ENCODE measurements at regions not wholly inside any gene's neighbourhood (a gene's known extent, or its start where the extent isn't known, plus 50 kb on each side); places are given as distances from the start of the nearest gene placed in this dataset.

DNA sequence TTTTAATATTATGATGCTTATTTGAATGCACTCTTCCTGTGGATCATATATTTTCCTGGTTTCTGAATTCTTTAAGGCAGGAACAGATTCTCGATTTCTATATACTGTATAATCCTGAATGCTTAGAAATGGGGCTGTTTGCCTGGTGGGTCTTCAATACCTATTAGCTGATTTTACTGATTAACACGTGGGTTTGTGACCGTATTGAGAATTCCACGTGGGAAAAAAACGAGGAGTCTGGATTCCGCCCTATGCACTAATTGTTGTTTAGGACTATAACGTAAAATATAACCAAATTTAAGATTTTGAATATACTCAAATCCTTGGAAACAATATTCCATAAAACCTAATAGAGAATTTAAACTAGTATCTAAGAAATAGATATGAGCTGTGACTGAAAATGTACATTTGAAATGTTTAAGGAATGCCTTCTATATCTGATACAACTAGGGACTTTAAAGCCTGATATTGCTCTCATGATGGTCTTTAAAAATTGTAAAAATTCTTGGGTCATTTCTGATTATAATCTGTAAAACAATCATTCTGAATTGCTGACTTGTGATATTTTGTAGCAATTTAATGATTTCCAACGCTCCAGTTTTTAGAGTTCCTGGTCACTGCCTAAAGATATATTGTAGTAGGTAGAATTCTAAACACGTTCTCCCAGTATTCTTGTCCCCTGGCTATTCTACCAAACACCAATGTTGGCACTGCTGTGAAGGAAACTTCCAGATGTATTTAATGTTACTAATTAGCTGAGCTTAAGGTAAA, 93.6 kb upstream of the NOX3 start:
- TF ChIP-seq, protein P1, sequence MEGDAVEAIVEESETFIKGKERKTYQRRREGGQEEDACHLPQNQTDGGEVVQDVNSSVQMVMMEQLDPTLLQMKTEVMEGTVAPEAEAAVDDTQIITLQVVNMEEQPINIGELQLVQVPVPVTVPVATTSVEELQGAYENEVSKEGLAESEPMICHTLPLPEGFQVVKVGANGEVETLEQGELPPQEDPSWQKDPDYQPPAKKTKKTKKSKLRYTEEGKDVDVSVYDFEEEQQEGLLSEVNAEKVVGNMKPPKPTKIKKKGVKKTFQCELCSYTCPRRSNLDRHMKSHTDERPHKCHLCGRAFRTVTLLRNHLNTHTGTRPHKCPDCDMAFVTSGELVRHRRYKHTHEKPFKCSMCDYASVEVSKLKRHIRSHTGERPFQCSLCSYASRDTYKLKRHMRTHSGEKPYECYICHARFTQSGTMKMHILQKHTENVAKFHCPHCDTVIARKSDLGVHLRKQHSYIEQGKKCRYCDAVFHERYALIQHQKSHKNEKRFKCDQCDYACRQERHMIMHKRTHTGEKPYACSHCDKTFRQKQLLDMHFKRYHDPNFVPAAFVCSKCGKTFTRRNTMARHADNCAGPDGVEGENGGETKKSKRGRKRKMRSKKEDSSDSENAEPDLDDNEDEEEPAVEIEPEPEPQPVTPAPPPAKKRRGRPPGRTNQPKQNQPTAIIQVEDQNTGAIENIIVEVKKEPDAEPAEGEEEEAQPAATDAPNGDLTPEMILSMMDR (IDR thresholded peaks at IDR 0.05; ENCODE audit: unreplicated experiment) = no peak
- Mint-ChIP-seq H3K36me3 (no peaks in the 10 kb centered on the region), H3K4me1 (peaks cover 15% of the 10 kb centered on the region), H3K27me3 (ENCODE audit: low read depth) (peaks cover 2% of the 10 kb centered on the region), H3K27ac (no peak overlapping the region), H3K9me3 (peaks cover 4% of the 10 kb centered on the region), H3K4me3 (no peak overlapping the region)
- DNase-seq (ENCODE audit: low spot score in 2 of 2, unreplicated experiment in 2 of 2) = no peak

DNA sequence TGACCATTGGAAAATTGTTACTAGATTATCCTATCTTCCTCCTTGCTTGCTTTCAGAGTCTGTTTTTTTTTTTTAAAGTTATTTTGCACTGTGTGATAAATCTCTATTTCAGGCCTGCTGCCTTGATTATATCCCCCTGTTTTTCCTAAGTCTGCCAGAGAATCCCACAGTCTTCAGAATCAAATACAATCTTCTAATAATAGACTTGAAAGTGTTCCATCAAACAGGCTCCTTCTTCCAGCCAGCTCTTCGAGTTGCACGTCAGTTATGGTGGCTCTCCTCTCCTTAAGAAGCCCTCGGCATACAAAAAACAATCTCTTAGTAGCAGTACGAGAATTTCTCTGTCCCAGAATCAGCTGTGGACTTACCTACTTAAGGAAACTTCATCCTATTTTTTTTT, 92.9 kb upstream of the NOX3 start:
- TF ChIP-seq, protein P1 (IDR thresholded peaks at IDR 0.05; ENCODE audit: unreplicated experiment) = no peak

DNA sequence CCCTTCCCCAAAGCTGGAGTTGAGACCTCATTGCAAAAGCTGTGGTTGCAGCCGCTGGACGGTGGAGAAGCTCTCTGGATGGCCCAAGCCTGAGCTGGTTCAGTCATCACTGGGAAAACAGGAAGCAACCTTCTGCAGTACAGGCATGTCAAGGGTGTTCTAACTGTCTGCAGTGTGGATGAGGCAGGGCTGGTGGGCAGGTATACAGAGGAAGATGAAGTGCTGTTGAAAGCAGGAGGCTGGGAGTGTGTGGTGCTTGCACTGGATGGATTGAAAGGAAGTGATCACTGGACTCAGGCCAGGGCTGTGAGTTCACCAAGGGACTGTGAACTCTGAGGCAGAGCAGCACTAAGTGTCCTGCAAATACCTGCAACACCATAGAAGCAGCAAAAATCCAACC, 89.0 kb upstream of the NOX3 start:
- Mint-ChIP-seq H3K4me3 (no peak overlapping the region), H3K27me3 (ENCODE audit: low read depth) (no peaks in the 10 kb centered on the region), H3K9me3 (peaks cover 4% of the 10 kb centered on the region), H3K36me3 (no peaks in the 10 kb centered on the region), H3K27ac (peak overlapping the region; percentile 22), H3K4me1 (peaks cover 40% of the 10 kb centered on the region)
- TF ChIP-seq, protein P1 (IDR thresholded peaks at IDR 0.05; ENCODE audit: unreplicated experiment) = no peak
- DNase-seq (ENCODE audit: low spot score in 2 of 2, unreplicated experiment in 2 of 2) = no peak

More for the DNA sequence above, 92.9 kb upstream of the NOX3 start:
- H3K27me3 Mint-ChIP-seq (ENCODE audit: low read depth) = peaks cover 2% of the 10 kb centered on the region
- H3K36me3 Mint-ChIP-seq = no peaks in the 10 kb centered on the region
- peaks cover 4% of the 10 kb centered on the region for H3K9me3 Mint-ChIP-seq
- no peak overlapping the region for H3K4me3 Mint-ChIP-seq
- H3K27ac Mint-ChIP-seq = no peak overlapping the region
- DNase-seq (ENCODE audit: low spot score in 2 of 2, unreplicated experiment in 2 of 2) = no peak
- peaks cover 21% of the 10 kb centered on the region for H3K4me1 Mint-ChIP-seq

DNA sequence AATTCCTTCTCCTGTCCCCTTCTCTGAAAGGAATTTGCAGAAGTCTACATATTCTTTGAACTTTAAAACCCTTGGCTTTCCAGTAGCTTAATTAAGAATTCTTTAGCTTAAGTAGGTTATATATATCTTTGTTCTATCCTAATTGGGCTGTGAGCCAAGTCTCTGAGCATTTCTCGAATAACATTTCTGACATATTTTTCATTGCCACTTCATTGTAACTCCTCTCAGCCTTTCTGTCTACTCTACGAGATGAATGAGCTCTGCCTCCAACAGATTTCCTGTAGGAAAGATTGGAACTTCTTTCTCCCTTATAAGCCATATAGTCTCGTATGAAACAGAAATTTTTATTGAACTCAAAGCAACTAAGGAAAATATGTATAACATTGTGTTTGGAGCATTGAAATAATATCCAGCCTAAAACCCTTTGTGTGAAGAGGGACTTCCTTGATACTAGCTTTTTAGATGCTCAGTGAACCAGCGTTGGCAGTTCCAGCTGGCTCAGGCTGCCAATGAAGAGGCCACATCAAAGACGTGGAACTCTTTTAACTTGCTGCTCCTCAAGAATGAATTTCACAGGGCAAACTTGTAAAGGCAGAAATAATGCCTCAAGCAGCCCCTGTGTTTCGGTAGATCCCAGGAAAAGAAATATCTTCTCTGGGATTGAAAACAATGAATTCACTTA, 87.7 kb upstream of the NOX3 start:
- Mint-ChIP-seq H3K4me1 (peaks cover 47% of the 10 kb centered on the region), H3K36me3 (no peaks in the 10 kb centered on the region), H3K27me3 (ENCODE audit: low read depth) (no peaks in the 10 kb centered on the region), H3K9me3 (no peaks in the 10 kb centered on the region), H3K4me3 (no peak overlapping the region), H3K27ac (peak overlapping the region; percentile 48)
- DNase-seq (ENCODE audit: low spot score in 2 of 2, unreplicated experiment in 2 of 2) = no peak
- TF ChIP-seq, protein P1 (IDR thresholded peaks at IDR 0.05; ENCODE audit: unreplicated experiment) = no peak

DNA sequence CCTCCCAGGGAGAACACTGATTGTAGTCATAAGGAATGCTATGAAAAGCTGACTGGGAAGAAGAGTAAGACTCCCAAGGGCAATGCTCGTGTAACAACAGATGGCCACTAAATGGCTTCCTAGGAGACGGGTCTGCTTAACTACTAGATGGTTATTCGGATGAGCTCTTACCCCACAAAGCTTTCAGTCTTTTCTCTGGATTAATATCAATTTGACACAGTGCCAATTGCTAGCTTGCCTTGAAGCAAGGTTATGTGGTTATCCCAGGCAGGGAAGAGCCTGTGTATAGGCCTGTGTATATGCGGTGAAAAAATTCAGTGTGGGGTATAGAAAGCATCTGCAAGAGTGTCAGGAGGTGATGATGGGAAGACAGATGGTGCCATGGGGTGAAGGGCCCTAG, 86.4 kb upstream of the NOX3 start:
- Mint-ChIP-seq H3K36me3 (no peaks in the 10 kb centered on the region), H3K9me3 (no peaks in the 10 kb centered on the region), H3K27me3 (ENCODE audit: low read depth) (no peaks in the 10 kb centered on the region), H3K4me3 (no peak overlapping the region), H3K27ac (peak overlapping the region; percentile 37), H3K4me1 (peaks cover 52% of the 10 kb centered on the region)
- no peak for DNase-seq (ENCODE audit: low spot score in 2 of 2, unreplicated experiment in 2 of 2)
- TF ChIP-seq, protein P1 (IDR thresholded peaks at IDR 0.05; ENCODE audit: unreplicated experiment) = no peak

Data from mesothelial cell of epicardium (in vitro differentiated cells).